ENCODE measurements at regions not wholly inside any gene's neighbourhood (a gene's known extent, or its start where the extent isn't known, plus 50 kb on each side); places are given as distances from the start of the nearest gene placed in this dataset.

DNA sequence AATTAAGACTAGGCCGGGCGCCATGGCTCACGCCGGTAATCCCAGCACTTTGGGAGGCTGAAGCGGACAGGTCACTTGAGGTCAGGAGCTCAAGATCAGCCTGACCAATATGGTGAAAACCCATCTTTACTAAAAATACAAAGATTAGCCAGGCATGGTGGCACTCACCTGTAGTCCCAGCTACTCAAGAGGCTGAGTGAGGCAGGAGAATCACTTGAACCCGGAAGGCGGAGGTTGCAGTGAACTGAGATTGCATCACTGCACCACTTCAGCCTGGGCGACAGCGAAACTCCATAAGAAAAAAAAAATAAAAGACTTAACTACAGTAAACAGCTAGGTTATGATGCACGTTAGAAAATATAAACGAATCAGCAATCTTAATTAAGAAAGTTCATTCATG lies 216.0 kb upstream of the TEX13C start:
- no peak for TF ChIP-seq CTCF (IDR thresholded peaks at IDR 0.05; ENCODE audit: extremely low read depth, insufficient read depth, missing control alignments)
- no peak for DNase-seq (ENCODE audit: low spot score)

GRCh38 chrX:125108921-125109320 lies 210.8 kb upstream of the TEX13C start:
- DNase-seq (ENCODE audit: low spot score) = no peak
- TF ChIP-seq CTCF (IDR thresholded peaks at IDR 0.05; ENCODE audit: extremely low read depth, insufficient read depth, missing control alignments) = no peak
- in situ Hi-C loops (cut with MboI; ENCODE audit: low pct_unique_long_range_greater_than_20kb, low sequenced_read_pairs, unreplicated experiment) = no loop called here

More for the DNA sequence above, 216.0 kb upstream of the TEX13C start:
- in situ Hi-C loops (cut with MboI; ENCODE audit: low pct_unique_long_range_greater_than_20kb, low sequenced_read_pairs, unreplicated experiment) = no loop called here

GRCh38 chrX:125131164-125131563 lies 188.5 kb upstream of the TEX13C start:
- peak; percentile 49 for TF ChIP-seq CTCF (IDR thresholded peaks at IDR 0.05; ENCODE audit: extremely low read depth, insufficient read depth, missing control alignments)
- no peak for DNase-seq (ENCODE audit: low spot score)
- in situ Hi-C loops (cut with MboI; ENCODE audit: low pct_unique_long_range_greater_than_20kb, low sequenced_read_pairs, unreplicated experiment) = no loop called here

DNA sequence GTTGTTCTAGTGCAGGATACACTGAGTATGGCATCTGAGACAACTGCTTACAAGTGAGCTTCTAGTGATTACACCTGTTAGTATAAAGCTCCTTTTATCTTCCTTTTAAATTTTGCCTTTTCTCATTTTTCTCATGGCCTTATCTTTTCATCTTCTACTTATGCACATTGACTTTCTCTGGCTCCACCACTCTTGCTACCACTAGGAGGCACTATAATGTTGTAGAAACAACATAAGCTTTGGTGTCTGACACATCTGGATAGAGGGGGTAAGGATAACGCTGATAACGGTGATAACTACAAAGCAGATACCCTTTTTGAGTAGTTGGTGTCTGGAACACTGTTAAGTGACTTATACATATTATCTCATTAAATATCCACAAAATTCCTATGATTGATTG lies 187.4 kb upstream of the TEX13C start:
- in situ Hi-C loops (cut with MboI; ENCODE audit: low pct_unique_long_range_greater_than_20kb, low sequenced_read_pairs, unreplicated experiment) = no loop called here
- DNase-seq (ENCODE audit: low spot score) = peak; percentile 17
- TF ChIP-seq CTCF (IDR thresholded peaks at IDR 0.05; ENCODE audit: extremely low read depth, insufficient read depth, missing control alignments) = peak; percentile 63

DNA sequence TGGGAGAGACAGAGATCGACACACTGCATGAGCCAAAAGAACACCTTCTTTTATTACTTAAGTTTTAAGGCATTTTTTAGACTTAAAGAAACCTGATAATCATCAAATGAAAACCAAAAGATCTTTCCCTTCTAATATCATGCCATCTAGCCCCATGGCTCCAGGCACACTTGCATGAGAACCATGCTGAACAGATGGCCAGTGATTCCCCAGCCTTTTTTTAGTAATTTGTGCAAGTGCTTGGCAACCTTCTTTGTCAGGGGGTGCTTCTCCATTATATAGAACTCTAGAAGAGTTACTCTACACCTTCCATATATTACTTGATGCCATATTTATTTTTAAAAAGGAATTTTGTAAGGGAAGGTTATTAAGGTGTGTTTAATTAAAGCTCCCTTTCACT lies 182.2 kb upstream of the TEX13C start:
- no peak for DNase-seq (ENCODE audit: low spot score)
- in situ Hi-C loops (cut with MboI; ENCODE audit: low pct_unique_long_range_greater_than_20kb, low sequenced_read_pairs, unreplicated experiment) = no loop called here
- no peak for TF ChIP-seq CTCF (IDR thresholded peaks at IDR 0.05; ENCODE audit: extremely low read depth, insufficient read depth, missing control alignments)

GRCh38 chrX:125150231-125150630 lies 169.4 kb upstream of the TEX13C start:
- TF ChIP-seq CTCF (IDR thresholded peaks at IDR 0.05; ENCODE audit: extremely low read depth, insufficient read depth, missing control alignments) = no peak
- in situ Hi-C loops (cut with MboI; ENCODE audit: low pct_unique_long_range_greater_than_20kb, low sequenced_read_pairs, unreplicated experiment) = no loop called here
- no peak for DNase-seq (ENCODE audit: low spot score)

- in situ Hi-C loops (cut with MboI; ENCODE audit: low pct_unique_long_range_greater_than_20kb, low sequenced_read_pairs, unreplicated experiment) = no loop called here
- TF ChIP-seq CTCF (IDR thresholded peaks at IDR 0.05; ENCODE audit: extremely low read depth, insufficient read depth, missing control alignments) = no peak
- DNase-seq (ENCODE audit: low spot score) = no peak
Measured at GRCh38 chrX:125151146-125151545, 168.5 kb upstream of the TEX13C start.
